ENCODE measurements at regions not wholly inside any gene's neighbourhood (a gene's known extent, or its start where the extent isn't known, plus 50 kb on each side); places are given as distances from the start of the nearest gene placed in this dataset.

DNA sequence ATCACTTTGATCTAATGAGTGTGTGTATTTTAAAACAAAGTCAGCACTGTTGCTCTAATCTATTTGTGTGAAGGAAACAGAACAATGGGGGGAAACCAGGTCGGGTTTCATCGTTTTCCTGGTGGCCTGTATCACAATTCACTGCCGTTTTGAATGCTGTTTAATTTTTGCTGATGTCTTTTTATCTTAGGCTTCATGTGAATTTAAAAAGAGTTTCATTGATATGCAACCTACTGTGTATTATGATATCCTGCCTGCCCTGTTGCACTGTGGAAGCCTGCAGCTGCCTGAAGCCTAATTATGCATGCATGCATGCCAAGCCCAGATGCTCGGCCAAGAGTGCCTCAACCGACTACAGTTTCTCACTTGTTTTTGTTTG lies 307.5 kb downstream of the ZNF608 start:
- H3K79me2 ChIP-seq (ENCODE audit: control insufficient read depth, insufficient read depth, low read length) = no peaks in the 10 kb centered on the region
- H2AFZ ChIP-seq (ENCODE audit: low read length) = no peak overlapping the region
- no peaks in the 10 kb centered on the region for H3K9me3 ChIP-seq (ENCODE audit: control insufficient read depth, insufficient read depth, low read depth, low read length)
- DNase-seq (ENCODE audit: low read depth in 2 of 2) = peak in 1 of 2 donors; percentile 15
- H3K27me3 ChIP-seq (ENCODE audit: control insufficient read depth, insufficient read depth, low read length) = no peaks in the 10 kb centered on the region
- no peaks in the 10 kb centered on the region for H3K4me1 ChIP-seq (ENCODE audit: control insufficient read depth, extremely low read depth, insufficient read depth, low read length)
- no peak overlapping the region for H3K4me3 ChIP-seq (replicated peaks in 1 of 4; ENCODE audit: control extremely low read depth in 1 of 4, insufficient read depth in 1 of 4, low read depth in 3 of 4, low read length in 4 of 4)
- no peak overlapping the region for H3K9ac ChIP-seq (ENCODE audit: insufficient read depth, low read length)
- TF ChIP-seq, protein P1, sequence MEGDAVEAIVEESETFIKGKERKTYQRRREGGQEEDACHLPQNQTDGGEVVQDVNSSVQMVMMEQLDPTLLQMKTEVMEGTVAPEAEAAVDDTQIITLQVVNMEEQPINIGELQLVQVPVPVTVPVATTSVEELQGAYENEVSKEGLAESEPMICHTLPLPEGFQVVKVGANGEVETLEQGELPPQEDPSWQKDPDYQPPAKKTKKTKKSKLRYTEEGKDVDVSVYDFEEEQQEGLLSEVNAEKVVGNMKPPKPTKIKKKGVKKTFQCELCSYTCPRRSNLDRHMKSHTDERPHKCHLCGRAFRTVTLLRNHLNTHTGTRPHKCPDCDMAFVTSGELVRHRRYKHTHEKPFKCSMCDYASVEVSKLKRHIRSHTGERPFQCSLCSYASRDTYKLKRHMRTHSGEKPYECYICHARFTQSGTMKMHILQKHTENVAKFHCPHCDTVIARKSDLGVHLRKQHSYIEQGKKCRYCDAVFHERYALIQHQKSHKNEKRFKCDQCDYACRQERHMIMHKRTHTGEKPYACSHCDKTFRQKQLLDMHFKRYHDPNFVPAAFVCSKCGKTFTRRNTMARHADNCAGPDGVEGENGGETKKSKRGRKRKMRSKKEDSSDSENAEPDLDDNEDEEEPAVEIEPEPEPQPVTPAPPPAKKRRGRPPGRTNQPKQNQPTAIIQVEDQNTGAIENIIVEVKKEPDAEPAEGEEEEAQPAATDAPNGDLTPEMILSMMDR (conservative IDR thresholded peaks at IDR 0.05 in 1 of 2, IDR thresholded peaks at IDR 0.05 in 1 of 2; ENCODE audit: low read depth in 1 of 2, low read length in 2 of 2) = no peak
- no peak for TF ChIP-seq EZH2 (IDR thresholded peaks at IDR 0.05; ENCODE audit: low read length, missing control alignments)
- no peaks in the 10 kb centered on the region for H4K20me1 ChIP-seq (ENCODE audit: control insufficient read depth, extremely low read depth, insufficient read depth, low read length)
- H3K27ac ChIP-seq (ENCODE audit: insufficient read depth, low read length) = no peak overlapping the region
- H3K4me2 ChIP-seq (ENCODE audit: extremely low read depth, insufficient read depth, low read length) = no peak overlapping the region
- no peaks in the 10 kb centered on the region for H3K36me3 ChIP-seq (ENCODE audit: control insufficient read depth, insufficient read depth, low read length)

DNA sequence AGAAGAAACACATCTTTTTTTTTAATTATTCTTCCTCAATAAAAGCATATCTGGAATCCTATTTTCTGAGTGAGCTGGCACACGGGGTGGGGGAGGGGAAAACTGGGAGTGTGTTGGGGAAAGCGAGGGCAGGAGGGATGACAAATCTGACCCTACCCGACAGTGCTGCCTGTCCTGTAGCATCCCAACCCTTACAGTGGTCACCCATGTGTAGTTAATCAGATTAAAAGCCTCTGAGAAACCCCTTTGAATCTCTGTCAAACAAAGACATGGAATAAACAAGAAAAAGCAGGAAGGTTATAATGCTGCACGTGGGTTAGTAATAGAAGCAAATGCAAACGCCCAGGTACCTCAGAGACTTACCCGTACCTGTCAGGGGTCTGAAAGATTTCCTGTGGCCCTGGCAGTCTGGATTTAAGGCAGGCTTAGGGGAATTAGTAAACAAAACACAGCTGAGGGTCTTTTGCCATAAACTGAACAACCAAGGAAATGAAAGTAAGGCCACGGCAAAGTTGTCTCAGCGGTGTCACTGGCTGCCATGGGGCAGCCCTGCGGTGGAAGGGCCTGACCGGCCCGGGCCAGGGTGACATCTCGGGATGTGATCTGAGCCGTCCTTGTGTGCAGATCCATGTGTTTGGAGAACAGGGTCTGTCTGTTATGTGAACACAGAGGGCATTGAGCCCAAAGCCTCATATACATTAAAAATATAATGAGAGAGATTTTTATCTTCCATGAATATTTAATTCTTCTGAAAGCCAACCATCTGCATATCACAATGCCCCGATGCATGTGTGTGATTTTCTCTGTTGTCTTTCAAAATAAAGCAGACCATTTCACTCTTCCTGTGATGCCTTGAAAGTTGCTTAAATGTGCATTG lies 308.2 kb downstream of the ZNF608 start:
- H2AFZ ChIP-seq (ENCODE audit: low read length) = no peak overlapping the region
- H3K79me2 ChIP-seq (ENCODE audit: control insufficient read depth, insufficient read depth, low read length) = no peaks in the 10 kb centered on the region
- H3K36me3 ChIP-seq (ENCODE audit: control insufficient read depth, insufficient read depth, low read length) = no peaks in the 10 kb centered on the region
- H3K9ac ChIP-seq (ENCODE audit: insufficient read depth, low read length) = no peak overlapping the region
- no peaks in the 10 kb centered on the region for H3K4me1 ChIP-seq (ENCODE audit: control insufficient read depth, extremely low read depth, insufficient read depth, low read length)
- TF ChIP-seq EZH2 (IDR thresholded peaks at IDR 0.05; ENCODE audit: low read length, missing control alignments) = no peak
- TF ChIP-seq, protein P1 (conservative IDR thresholded peaks at IDR 0.05 in 1 of 2, IDR thresholded peaks at IDR 0.05 in 1 of 2; ENCODE audit: low read depth in 1 of 2, low read length in 2 of 2) = no peak
- no peaks in the 10 kb centered on the region for H3K27me3 ChIP-seq (ENCODE audit: control insufficient read depth, insufficient read depth, low read length)
- H3K4me3 ChIP-seq (replicated peaks in 1 of 4; ENCODE audit: control extremely low read depth in 1 of 4, insufficient read depth in 1 of 4, low read depth in 3 of 4, low read length in 4 of 4) = no peak overlapping the region
- H3K27ac ChIP-seq (ENCODE audit: insufficient read depth, low read length) = no peak overlapping the region
- no peak overlapping the region for H3K4me2 ChIP-seq (ENCODE audit: extremely low read depth, insufficient read depth, low read length)
- DNase-seq (ENCODE audit: low read depth in 2 of 2) = no peak
- no peaks in the 10 kb centered on the region for H4K20me1 ChIP-seq (ENCODE audit: control insufficient read depth, extremely low read depth, insufficient read depth, low read length)
- no peaks in the 10 kb centered on the region for H3K9me3 ChIP-seq (ENCODE audit: control insufficient read depth, insufficient read depth, low read depth, low read length)

DNA sequence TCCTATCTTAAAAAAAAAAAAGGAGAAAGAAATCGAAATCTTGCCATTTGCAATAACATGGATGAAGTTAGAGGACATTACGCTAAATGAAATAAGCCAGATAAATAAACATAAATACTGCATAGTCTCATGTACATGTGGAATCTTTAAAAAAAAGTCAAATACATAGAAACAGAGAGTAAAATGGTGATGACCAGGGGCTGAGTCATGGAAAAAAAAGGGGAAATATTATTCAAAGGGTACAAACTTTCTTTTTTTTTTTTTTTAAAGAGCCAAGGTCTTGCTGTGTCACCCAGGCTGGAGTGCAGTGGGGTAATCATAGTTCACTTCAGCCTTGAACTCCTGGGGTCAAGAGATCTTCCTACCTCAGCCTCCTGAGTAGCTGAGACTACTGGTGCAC lies 310.1 kb downstream of the ZNF608 start:
- no peaks in the 10 kb centered on the region for H4K20me1 ChIP-seq (ENCODE audit: control insufficient read depth, extremely low read depth, insufficient read depth, low read length)
- peak; percentile 38 to 71 for DNase-seq (ENCODE audit: low read depth in 2 of 2)
- H3K27me3 ChIP-seq (ENCODE audit: control insufficient read depth, insufficient read depth, low read length) = no peaks in the 10 kb centered on the region
- no peak overlapping the region for H3K9ac ChIP-seq (ENCODE audit: insufficient read depth, low read length)
- H3K79me2 ChIP-seq (ENCODE audit: control insufficient read depth, insufficient read depth, low read length) = no peaks in the 10 kb centered on the region
- H3K9me3 ChIP-seq (ENCODE audit: control insufficient read depth, insufficient read depth, low read depth, low read length) = no peaks in the 10 kb centered on the region
- no peak overlapping the region for H3K27ac ChIP-seq (ENCODE audit: insufficient read depth, low read length)
- TF ChIP-seq, protein P1 (conservative IDR thresholded peaks at IDR 0.05 in 1 of 2, IDR thresholded peaks at IDR 0.05 in 1 of 2; ENCODE audit: low read depth in 1 of 2, low read length in 2 of 2) = no peak
- no peak for TF ChIP-seq EZH2 (IDR thresholded peaks at IDR 0.05; ENCODE audit: low read length, missing control alignments)
- H2AFZ ChIP-seq (ENCODE audit: low read length) = no peak overlapping the region
- H3K4me1 ChIP-seq (ENCODE audit: control insufficient read depth, extremely low read depth, insufficient read depth, low read length) = no peaks in the 10 kb centered on the region
- no peak overlapping the region for H3K4me3 ChIP-seq (replicated peaks in 1 of 4; ENCODE audit: control extremely low read depth in 1 of 4, insufficient read depth in 1 of 4, low read depth in 3 of 4, low read length in 4 of 4)
- no peak overlapping the region for H3K4me2 ChIP-seq (ENCODE audit: extremely low read depth, insufficient read depth, low read length)
- H3K36me3 ChIP-seq (ENCODE audit: control insufficient read depth, insufficient read depth, low read length) = no peaks in the 10 kb centered on the region

Data from fibroblast of lung (primary cell).